ENCODE measurements at regions not wholly inside any gene's neighbourhood (a gene's known extent, or its start where the extent isn't known, plus 50 kb on each side); places are given as distances from the start of the nearest gene placed in this dataset.
"Not testable (repeated sequence)": the region's sequence is repeated elsewhere in the genome, so short reads cannot be mapped to it uniquely, and the experiment has no call there.

DNA sequence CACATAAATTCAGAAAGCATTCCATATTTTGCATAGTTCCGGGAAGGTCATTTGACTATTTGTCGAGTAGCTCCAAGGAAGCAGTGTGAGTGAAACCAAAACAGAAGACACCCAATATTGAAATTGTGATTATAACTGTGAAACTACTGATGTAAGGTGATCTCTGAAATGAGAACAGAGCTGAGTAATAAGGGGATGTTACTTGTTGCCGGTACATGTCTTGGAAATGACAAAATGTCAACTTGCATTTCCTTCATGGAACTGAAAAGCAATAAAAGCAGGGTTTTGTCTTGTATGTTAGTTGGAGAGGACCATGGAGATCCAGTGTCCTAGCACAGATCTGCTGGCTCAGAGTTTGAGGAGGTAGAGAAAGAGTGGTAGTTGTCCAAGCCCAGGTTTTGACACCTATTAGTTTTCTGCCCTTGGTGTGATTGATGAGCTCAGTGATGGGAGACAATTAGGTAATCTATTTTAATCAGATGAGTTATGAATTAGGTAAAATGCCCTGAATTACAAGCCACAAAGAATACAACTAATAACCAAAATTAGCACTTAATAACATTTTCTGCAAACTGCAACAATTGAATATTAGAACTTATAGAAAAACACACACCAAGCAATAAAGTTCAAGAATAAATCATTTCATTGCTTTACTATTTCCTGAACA, 58.7 kb upstream of the ZNF519 start:
- TF ChIP-seq EZH2 (IDR thresholded peaks at IDR 0.05; ENCODE audit: borderline replicate concordance, insufficient read depth, low read depth, low read length, poor library complexity, severe bottlenecking) = not testable (repeated sequence)
- TF ChIP-seq, protein P1, sequence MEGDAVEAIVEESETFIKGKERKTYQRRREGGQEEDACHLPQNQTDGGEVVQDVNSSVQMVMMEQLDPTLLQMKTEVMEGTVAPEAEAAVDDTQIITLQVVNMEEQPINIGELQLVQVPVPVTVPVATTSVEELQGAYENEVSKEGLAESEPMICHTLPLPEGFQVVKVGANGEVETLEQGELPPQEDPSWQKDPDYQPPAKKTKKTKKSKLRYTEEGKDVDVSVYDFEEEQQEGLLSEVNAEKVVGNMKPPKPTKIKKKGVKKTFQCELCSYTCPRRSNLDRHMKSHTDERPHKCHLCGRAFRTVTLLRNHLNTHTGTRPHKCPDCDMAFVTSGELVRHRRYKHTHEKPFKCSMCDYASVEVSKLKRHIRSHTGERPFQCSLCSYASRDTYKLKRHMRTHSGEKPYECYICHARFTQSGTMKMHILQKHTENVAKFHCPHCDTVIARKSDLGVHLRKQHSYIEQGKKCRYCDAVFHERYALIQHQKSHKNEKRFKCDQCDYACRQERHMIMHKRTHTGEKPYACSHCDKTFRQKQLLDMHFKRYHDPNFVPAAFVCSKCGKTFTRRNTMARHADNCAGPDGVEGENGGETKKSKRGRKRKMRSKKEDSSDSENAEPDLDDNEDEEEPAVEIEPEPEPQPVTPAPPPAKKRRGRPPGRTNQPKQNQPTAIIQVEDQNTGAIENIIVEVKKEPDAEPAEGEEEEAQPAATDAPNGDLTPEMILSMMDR (IDR thresholded peaks at IDR 0.05) = not testable (repeated sequence)

All from B cell (primary cell).